GM12892 (cell line): ENCODE measurements at regions not wholly inside any gene's neighbourhood (a gene's known extent, or its start where the extent isn't known, plus 50 kb on each side); places are given as distances from the start of the nearest gene placed in this dataset.
A peak's percentile ranks its signal among the peaks of the same experiment; 100 is the strongest.

ENCODE experiments used
- DNase-seq: peaks from one replicate; pipeline ENCODE4 v3.0.0; 2011; ENCODE audit not compliant: insufficient read length
- FAIRE-seq: peaks from 2 replicates; lab custom pipeline; 2011; peaks lifted over from hg19 to GRCh38; lab: Jason Lieb, UNC
- POLR2A ChIP-seq: IDR thresholded peaks from 2 replicates; pipeline ENCODE4 v1.6.1; 2011; ENCODE audit warnings: low read depth, low read length, control low read depth
- POLR2AphosphoS5 ChIP-seq: IDR thresholded peaks from 2 replicates; pipeline ENCODE4 v1.6.1; 2011; ENCODE audit warnings: low read depth, low read length, control low read depth
- TAF1 ChIP-seq: IDR thresholded peaks from 2 replicates; pipeline ENCODE4 v1.6.1; 2011; ENCODE audit warnings: low read depth, mild to moderate bottlenecking, control low read depth, low read length, borderline replicate concordance

DNA sequence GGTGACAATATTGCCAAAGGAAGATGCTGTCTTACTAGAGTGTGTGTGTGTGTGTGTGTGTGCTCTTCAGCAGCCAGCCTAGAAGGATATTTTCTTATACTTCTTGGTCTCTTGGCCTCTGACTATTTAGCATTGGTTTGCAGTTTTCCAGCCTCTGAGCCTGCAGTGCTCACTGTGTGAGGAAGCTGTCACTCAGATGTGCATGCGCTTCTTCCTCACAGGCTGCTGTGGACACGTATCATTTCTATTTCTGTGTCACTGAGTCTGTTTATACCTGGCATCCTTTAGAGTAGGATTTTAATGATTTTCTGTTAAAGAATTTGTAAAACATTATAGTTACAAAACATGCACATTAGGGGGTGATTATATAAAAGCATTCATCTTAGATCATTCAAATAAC is 83.3 kb downstream of the ALDH8A1 start:
- TF ChIP-seq POLR2A: no peak
- no peak for TF ChIP-seq TAF1
- TF ChIP-seq POLR2AphosphoS5: no peak
- FAIRE-seq: peak; percentile 78
- no peak for DNase-seq

DNA sequence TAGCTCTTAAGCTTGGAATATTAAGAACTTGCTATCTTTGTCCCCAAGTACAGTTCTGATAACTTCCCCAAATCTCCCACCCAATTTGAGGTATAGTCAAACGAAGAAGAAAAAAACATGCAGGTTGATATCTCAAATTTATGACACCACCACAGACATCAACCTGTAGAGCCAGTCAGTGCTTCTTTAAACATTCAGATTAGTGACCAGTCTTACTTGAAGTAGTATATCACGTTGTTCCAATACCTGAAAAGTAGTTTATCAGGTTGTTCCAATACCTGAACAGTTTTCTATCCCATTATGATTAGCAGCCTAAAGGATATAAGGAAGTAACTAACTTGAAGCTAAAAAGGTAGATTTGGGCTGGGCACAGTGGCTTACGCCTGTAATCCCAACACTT is 85.3 kb downstream of the ALDH8A1 start:
- FAIRE-seq (no peak), DNase-seq (no peak)
- TF ChIP-seq POLR2AphosphoS5 (no peak), POLR2A (no peak), TAF1 (no peak)

DNA sequence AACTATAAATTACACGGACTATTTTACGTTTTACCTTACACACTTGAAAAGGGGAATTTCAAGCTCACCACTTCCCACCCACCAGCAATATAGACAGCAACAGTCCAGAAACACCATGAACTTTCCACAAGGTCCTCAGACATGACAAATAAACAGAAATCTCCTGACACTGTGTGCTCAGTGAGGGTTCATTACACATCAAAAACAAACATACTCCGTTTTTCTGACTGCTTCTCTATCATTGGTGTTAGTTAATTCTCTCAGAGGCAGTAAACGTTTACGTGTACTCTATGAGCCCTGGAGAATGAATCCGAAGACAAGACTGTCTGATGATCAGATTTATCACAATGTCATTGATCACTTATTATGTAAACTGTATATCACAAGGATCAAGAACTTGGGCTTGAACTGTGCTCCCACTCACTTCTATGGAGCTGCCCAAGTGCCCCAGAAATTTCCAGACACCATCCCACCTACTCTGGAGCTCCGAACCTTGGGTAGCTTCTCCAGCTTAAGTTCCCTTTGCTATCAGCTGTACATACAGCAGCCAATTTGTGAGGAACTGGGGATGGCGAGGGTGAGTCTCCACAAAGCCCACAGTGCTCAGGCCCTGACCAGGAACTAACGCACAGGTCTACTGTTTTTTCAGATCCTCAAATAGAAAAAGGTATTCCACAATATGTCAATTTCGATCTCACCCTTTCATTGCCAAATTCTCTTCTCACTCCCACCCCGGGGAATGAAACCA is 86.0 kb downstream of the ALDH8A1 start:
- no peak for DNase-seq
- no peak for TF ChIP-seq POLR2A
- FAIRE-seq: no peak

GRCh38 chr6:134854366-134854765 is 95.5 kb downstream of the ALDH8A1 start:
- DNase-seq (no peak), FAIRE-seq (no peak)
- no peak for TF ChIP-seq POLR2AphosphoS5
- no peak for TF ChIP-seq TAF1
- no peak for TF ChIP-seq POLR2A

DNA sequence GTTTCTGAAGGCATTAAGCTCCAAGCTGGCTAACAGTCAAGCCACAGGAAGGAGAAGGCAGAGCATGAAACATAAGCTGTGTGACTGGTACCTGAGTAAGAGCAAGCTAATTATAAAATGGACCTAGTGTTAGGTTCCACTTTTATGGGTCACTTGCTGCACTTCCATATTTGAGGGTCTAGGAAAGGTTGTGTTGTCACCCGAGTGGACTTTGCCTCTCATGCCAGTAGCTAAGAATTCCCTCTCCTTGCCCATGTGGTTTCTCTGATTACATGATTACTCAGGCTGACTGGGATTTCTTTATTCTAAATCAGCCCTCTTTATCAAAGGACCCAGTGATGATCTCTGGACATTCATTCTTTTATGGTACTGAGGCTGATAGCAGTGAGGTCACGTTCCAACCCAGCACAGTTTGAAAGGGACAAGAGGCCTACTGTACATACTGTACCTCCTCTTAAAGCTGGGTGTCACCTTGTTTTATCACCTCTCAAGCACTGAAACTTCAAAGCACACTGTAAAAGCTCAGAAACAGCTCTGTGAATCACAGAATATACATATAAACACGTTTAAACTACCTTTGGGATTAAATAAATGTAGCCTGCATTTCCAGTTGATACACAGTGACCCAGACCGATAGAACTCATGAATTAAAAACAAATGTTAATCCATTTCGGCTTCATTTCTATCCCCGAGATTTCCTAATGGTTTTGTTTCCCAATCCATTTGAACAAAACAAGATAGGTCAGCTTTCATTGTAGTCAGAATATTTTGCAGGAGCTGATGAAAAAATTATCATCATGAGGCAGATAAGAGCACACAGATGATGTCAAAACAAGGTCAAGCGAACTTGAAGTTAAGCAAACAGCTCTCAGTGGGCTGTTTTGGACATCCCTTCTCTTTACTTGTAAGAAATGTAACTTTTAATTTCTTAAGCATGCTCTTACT is 96.5 kb downstream of the ALDH8A1 start:
- DNase-seq: no peak
- no peak for FAIRE-seq
- TF ChIP-seq POLR2A (no peak), TAF1 (no peak), POLR2AphosphoS5 (no peak)

GRCh38 chr6:134851548-134851947 is 98.4 kb downstream of the ALDH8A1 start:
- TF ChIP-seq TAF1 (no peak), POLR2A (no peak), POLR2AphosphoS5 (no peak)
- no peak for DNase-seq
- FAIRE-seq: no peak

DNA sequence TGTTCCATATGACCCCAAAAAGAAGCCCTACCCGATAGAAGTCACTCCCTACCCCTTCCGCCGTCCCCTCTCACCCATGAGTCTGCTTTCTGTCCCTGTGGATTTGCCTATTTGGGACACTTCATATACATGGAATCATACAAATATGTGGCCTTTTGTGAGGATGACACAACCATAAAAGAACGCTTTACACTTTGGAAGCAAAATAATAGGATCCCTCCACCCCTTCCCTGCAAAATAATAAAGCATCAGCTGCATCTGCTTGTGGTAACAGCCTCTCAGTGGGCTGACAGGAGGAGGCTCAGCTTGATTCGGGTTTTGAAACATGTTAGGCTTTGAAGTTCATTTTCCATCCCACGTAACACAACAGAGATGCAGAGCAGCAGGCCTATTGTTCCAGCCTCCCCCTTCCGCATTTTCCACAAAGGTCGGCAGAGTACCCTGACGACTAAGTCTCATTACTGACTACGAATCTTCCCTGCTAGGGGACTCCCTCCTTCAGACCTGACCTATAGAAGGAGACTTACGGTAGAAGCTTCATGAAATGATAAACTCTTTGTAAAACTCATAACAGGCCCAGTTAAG is 99.1 kb downstream of the ALDH8A1 start:
- TF ChIP-seq TAF1 (no peak), POLR2AphosphoS5 (no peak), POLR2A (no peak)
- DNase-seq (no peak), FAIRE-seq (no peak)

GRCh38 chr6:134849920-134850447 is 99.9 kb downstream of the ALDH8A1 start:
- TF ChIP-seq POLR2A (no peak), TAF1 (no peak)
- FAIRE-seq: no peak
- no peak for DNase-seq

- no peak for FAIRE-seq
- TF ChIP-seq POLR2AphosphoS5: no peak
- no peak for TF ChIP-seq POLR2A
- no peak for TF ChIP-seq TAF1
- no peak for DNase-seq
Observed at GRCh38 chr6:134848076-134848475, 101.8 kb downstream of the ALDH8A1 start.

DNA sequence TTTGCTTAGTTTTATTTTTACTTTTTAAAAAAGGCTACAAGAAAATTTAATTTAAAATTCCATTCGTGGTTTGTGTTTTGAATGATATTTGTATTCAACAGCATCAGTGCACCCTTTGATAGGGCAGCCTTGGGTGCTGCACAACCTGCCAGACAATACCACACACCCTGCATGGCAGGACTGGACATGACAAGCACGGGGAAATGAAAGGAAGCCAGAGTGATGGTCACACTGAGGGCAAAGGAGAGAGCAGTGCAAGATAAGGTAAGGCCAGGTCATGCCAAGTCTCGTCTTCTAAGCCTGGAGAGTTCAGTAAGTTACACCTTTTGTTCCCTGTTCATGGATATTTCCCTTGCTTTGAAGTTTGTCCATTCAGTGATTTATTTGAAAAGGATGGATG is 103.0 kb downstream of the ALDH8A1 start:
- TF ChIP-seq POLR2AphosphoS5 (no peak), TAF1 (no peak), POLR2A (no peak)
- FAIRE-seq: no peak
- DNase-seq: no peak

GRCh38 chr6:134846031-134846430 is 103.9 kb downstream of the ALDH8A1 start:
- FAIRE-seq (no peak), DNase-seq (no peak)
- TF ChIP-seq TAF1 (no peak), POLR2AphosphoS5 (no peak), POLR2A (no peak)

DNA sequence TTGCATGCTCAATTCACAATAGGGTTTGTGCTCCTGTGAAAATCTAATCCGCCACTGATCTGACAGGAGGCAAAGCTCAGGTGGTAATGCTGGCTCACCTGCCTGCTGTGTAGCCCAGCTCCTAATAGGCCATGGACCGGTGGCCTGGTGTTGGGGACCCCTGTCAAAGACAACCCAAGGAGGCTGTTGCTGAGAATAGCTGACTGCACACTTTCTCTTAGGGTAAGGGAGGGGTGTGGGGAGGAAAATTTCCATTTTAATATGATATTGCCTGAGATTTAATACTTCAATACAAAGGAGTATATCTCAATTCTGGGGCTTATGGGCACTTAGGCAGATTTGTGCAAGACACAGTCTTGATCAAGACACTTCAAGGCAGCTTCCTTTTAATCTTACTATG is 105.8 kb downstream of the ALDH8A1 start:
- no peak for DNase-seq
- FAIRE-seq: no peak
- TF ChIP-seq POLR2A: no peak
- no peak for TF ChIP-seq TAF1
- no peak for TF ChIP-seq POLR2AphosphoS5
